Thoracic aorta (tissue), 2 donors: ENCODE measurements at regions not wholly inside any gene's neighbourhood (a gene's known extent, or its start where the extent isn't known, plus 50 kb on each side); places are given as distances from the start of the nearest gene placed in this dataset.

Experiments
- ATAC-seq: fragments of 150-250 bp; one replicate; pipeline ENCODE4 v1.8.0; 2017; ENCODE audit warnings: low read depth; ENCODE audit not compliant: insufficient number of reproducible peaks, low FRiP score
- DNase-seq: peaks from one replicate; pipeline ENCODE4 v3.0.0-alpha.2; 2020; ENCODE audit warnings: low spot score
- H3K27ac ChIP-seq, 2 donors: fragments of 200-600 bp; sonication (generic); 1 replicate in 1 of 2; 2 replicates in 1 of 2; pipeline ENCODE4 v1.5.1; 2016; ENCODE audit warnings: mild to moderate bottlenecking in 2 of 2, moderate library complexity in 2 of 2
- H3K27me3 ChIP-seq: fragments of 200-600 bp; sonication (generic); replicated peaks from 2 replicates; pipeline ENCODE4 v1.6.0; 2016; ENCODE audit warnings: mild to moderate bottlenecking; ENCODE audit not compliant: insufficient read depth
- H3K36me3 ChIP-seq: fragments of 200-600 bp; sonication (generic); one replicate; pipeline ENCODE4 v1.5.1; 2016
- H3K4me1 ChIP-seq, 2 donors: fragments of 200-600 bp; sonication (generic); 1 replicate in 1 of 2; 2 replicates in 1 of 2; pipeline versions ENCODE4 v1.5.1 to v1.6.0; 2016; ENCODE audit warnings: low read depth in 2 of 2, mild to moderate bottlenecking in 1 of 2; ENCODE audit not compliant: control insufficient read depth in 1 of 2
- H3K4me3 ChIP-seq: fragments of 200-600 bp; sonication (generic); 2 replicates; pipeline ENCODE4 v1.5.1; 2016; ENCODE audit warnings: mild to moderate bottlenecking
- H3K9me3 ChIP-seq: fragments of 200-600 bp; sonication (generic); 2 replicates; pipeline ENCODE4 v1.5.1; 2016
- CTCF ChIP-seq: fragments of 200-600 bp; sonication (generic); IDR thresholded peaks from one replicate; pipeline ENCODE4 v1.5.1; 2019; ENCODE audit warnings: antibody characterized with exemption

GRCh38 chr5:167565189-167565954 lies 726.1 kb upstream of the WWC1 start:
- DNase-seq (no peak), ATAC-seq (no peak)
- Histone ChIP-seq H3K36me3 (no peaks in the 10 kb centered on the region), H3K4me1 (no peaks in the 10 kb centered on the region), H3K27ac (no peak overlapping the region), H3K4me3 (no peak overlapping the region), H3K27me3 (no peaks in the 10 kb centered on the region), H3K9me3 (no peaks in the 10 kb centered on the region)
- TF ChIP-seq CTCF = no peak

GRCh38 chr5:167570431-167570830 lies 721.0 kb upstream of the WWC1 start:
- Histone ChIP-seq H3K4me3 (no peak overlapping the region), H3K36me3 (no peaks in the 10 kb centered on the region), H3K27me3 (no peaks in the 10 kb centered on the region), H3K27ac (no peak overlapping the region), H3K9me3 (no peaks in the 10 kb centered on the region), H3K4me1 (peaks cover 0 to 4% of the 10 kb centered on the region in 2 donors)
- no peak for DNase-seq
- no peak for ATAC-seq
- TF ChIP-seq CTCF = no peak

- H3K9me3 ChIP-seq = no peaks in the 10 kb centered on the region
- H3K27ac ChIP-seq = no peak overlapping the region
- H3K4me3 ChIP-seq = no peak overlapping the region
- ATAC-seq (no peak), DNase-seq (no peak)
- TF ChIP-seq CTCF = no peak
- H3K4me1 ChIP-seq = peaks cover 0 to 4% of the 10 kb centered on the region in 2 donors
- H3K36me3 ChIP-seq = no peaks in the 10 kb centered on the region
- no peaks in the 10 kb centered on the region for H3K27me3 ChIP-seq
These were observed 719.6 kb upstream of the WWC1 start for GRCh38 chr5:167571824-167572223.

- no peak for ATAC-seq
- no peaks in the 10 kb centered on the region for H3K27me3 ChIP-seq
- TF ChIP-seq CTCF = no peak
These were observed 717.9 kb upstream of the WWC1 start for GRCh38 chr5:167573370-167574127.

GRCh38 chr5:167574464-167574863 lies 717.0 kb upstream of the WWC1 start:
- no peak overlapping the region for H3K27ac ChIP-seq
- peaks cover 0 to 4% of the 10 kb centered on the region in 2 donors for H3K4me1 ChIP-seq

More at GRCh38 chr5:167573370-167574127, 717.9 kb upstream of the WWC1 start:
- H3K36me3 ChIP-seq = no peaks in the 10 kb centered on the region
- peaks cover 0 to 4% of the 10 kb centered on the region in 2 donors for H3K4me1 ChIP-seq
- H3K4me3 ChIP-seq = peak overlapping the region; percentile 51
- H3K27ac ChIP-seq = no peak overlapping the region
- no peaks in the 10 kb centered on the region for H3K9me3 ChIP-seq
- DNase-seq = no peak

More at GRCh38 chr5:167574464-167574863, 717.0 kb upstream of the WWC1 start:
- Histone ChIP-seq H3K27me3 (no peaks in the 10 kb centered on the region), H3K4me3 (no peak overlapping the region), H3K9me3 (no peaks in the 10 kb centered on the region), H3K36me3 (no peaks in the 10 kb centered on the region)
- ATAC-seq (no peak), DNase-seq (no peak)
- no peak for TF ChIP-seq CTCF
